Stimulated activated effector memory CD8-positive, alpha-beta T cell treated with anti-CD3 and anti-CD28 coated beads, Interleukin-12 subunit alpha, Interleukin-12 subunit beta, amount 100 ng/mL, for 72 hours (primary cell): ENCODE measurements at regions not wholly inside any gene's neighbourhood (a gene's known extent, or its start where the extent isn't known, plus 50 kb on each side); places are given as distances from the start of the nearest gene placed in this dataset.
"Not testable (repeated sequence)": the region's sequence is repeated elsewhere in the genome, so short reads cannot be mapped to it uniquely, and the experiment has no call there.

Source experiments
- ATAC-seq: fragments of 150-1000 bp; cut with Tn5 transposase; 2 replicates; pipeline ENCODE4 v1.10.0; 2021
- DNase-seq, 2 donors: peaks; one replicate each; pipeline ENCODE4 v3.0.0; 2021 to 2022; ENCODE audit warnings: low spot score in 2 of 2
- H3K27ac Mint-ChIP-seq: one replicate; pipeline ENCODE4 v1.8.0; 2022; ENCODE audit warnings: mild to moderate bottlenecking, mixed read lengths
- H3K36me3 Mint-ChIP-seq: one replicate; pipeline ENCODE4 v1.8.0; 2022; ENCODE audit warnings: mild to moderate bottlenecking, mixed read lengths
- H3K4me1 Mint-ChIP-seq: one replicate; pipeline ENCODE4 v1.8.0; 2022; ENCODE audit warnings: mixed read lengths
- H3K4me3 Mint-ChIP-seq: one replicate; pipeline ENCODE4 v1.8.0; 2022; ENCODE audit warnings: mild to moderate bottlenecking, mixed read lengths
- H3K9me3 Mint-ChIP-seq: one replicate; pipeline ENCODE4 v1.8.0; 2022; ENCODE audit warnings: mixed read lengths

- Mint-ChIP-seq H3K9me3 (peaks cover 2% of the 10 kb centered on the region), H3K36me3 (no peaks in the 10 kb centered on the region)
Measured at GRCh38 chrX:7690842-7691241, 152.1 kb upstream of the VCX start.

GRCh38 chrX:7689791-7690412, 153.1 kb upstream of the VCX start:
- no peak overlapping the region for H3K4me3 Mint-ChIP-seq
- no peaks in the 10 kb centered on the region for H3K36me3 Mint-ChIP-seq
- no peaks in the 10 kb centered on the region for H3K4me1 Mint-ChIP-seq
- H3K27ac Mint-ChIP-seq, result no peak overlapping the region
- ATAC-seq (no peak), DNase-seq (no peak)
- H3K9me3 Mint-ChIP-seq, result peaks cover 2% of the 10 kb centered on the region

More at GRCh38 chrX:7690842-7691241, 152.1 kb upstream of the VCX start:
- DNase-seq (no peak), ATAC-seq (no peak)
- H3K27ac Mint-ChIP-seq, result no peak overlapping the region
- no peak overlapping the region for H3K4me3 Mint-ChIP-seq
- no peaks in the 10 kb centered on the region for H3K4me1 Mint-ChIP-seq

GRCh38 chrX:7680181-7680580, 162.8 kb upstream of the VCX start:
- Mint-ChIP-seq H3K4me1 (no peaks in the 10 kb centered on the region), H3K9me3 (peaks cover 2% of the 10 kb centered on the region), H3K36me3 (no peaks in the 10 kb centered on the region), H3K4me3 (no peak overlapping the region), H3K27ac (no peak overlapping the region)
- ATAC-seq (no peak), DNase-seq (no peak)

GRCh38 chrX:7654316-7654715, 188.7 kb upstream of the VCX start:
- H3K27ac Mint-ChIP-seq, result no peak overlapping the region
- DNase-seq, result no peak
- no peaks in the 10 kb centered on the region for H3K4me1 Mint-ChIP-seq
- H3K9me3 Mint-ChIP-seq, result no peaks in the 10 kb centered on the region
- ATAC-seq, result no peak
- H3K36me3 Mint-ChIP-seq, result no peaks in the 10 kb centered on the region
- no peak overlapping the region for H3K4me3 Mint-ChIP-seq

GRCh38 chrX:7647831-7648230, 195.1 kb upstream of the VCX start:
- no peak overlapping the region for H3K4me3 Mint-ChIP-seq
- ATAC-seq (no peak), DNase-seq (no peak)
- H3K9me3 Mint-ChIP-seq, result no peaks in the 10 kb centered on the region
- H3K27ac Mint-ChIP-seq, result no peak overlapping the region
- no peaks in the 10 kb centered on the region for H3K4me1 Mint-ChIP-seq
- H3K36me3 Mint-ChIP-seq, result no peaks in the 10 kb centered on the region

GRCh38 chrX:7641141-7641540, 201.8 kb upstream of the VCX start:
- Mint-ChIP-seq H3K9me3 (no peaks in the 10 kb centered on the region), H3K36me3 (no peaks in the 10 kb centered on the region), H3K27ac (no peak overlapping the region), H3K4me3 (no peak overlapping the region), H3K4me1 (no peaks in the 10 kb centered on the region)
- DNase-seq (no peak), ATAC-seq (no peak)

- ATAC-seq (no peak), DNase-seq (no peak)
- Mint-ChIP-seq H3K4me1 (no peaks in the 10 kb centered on the region), H3K36me3 (no peaks in the 10 kb centered on the region), H3K9me3 (no peaks in the 10 kb centered on the region), H3K4me3 (no peak overlapping the region), H3K27ac (no peak overlapping the region)
Measured at GRCh38 chrX:7640392-7640791, 202.6 kb upstream of the VCX start.

GRCh38 chrX:7638078-7638710, 204.8 kb upstream of the VCX start:
- no peak for ATAC-seq
- Mint-ChIP-seq H3K9me3 (no peaks in the 10 kb centered on the region), H3K36me3 (no peaks in the 10 kb centered on the region), H3K4me1 (no peaks in the 10 kb centered on the region), H3K4me3 (no peak overlapping the region), H3K27ac (no peak overlapping the region)
- DNase-seq, result no peak

GRCh38 chrX:7637066-7637465, 205.9 kb upstream of the VCX start:
- Mint-ChIP-seq H3K9me3 (peaks cover 4% of the 10 kb centered on the region), H3K4me1 (no peaks in the 10 kb centered on the region), H3K4me3 (no peak overlapping the region), H3K27ac (no peak overlapping the region), H3K36me3 (no peaks in the 10 kb centered on the region)
- ATAC-seq (no peak), DNase-seq (no peak)

GRCh38 chrX:7635604-7636003, 207.4 kb upstream of the VCX start:
- Mint-ChIP-seq H3K27ac (no peak overlapping the region), H3K4me3 (no peak overlapping the region), H3K9me3 (peaks cover 4% of the 10 kb centered on the region), H3K4me1 (no peaks in the 10 kb centered on the region), H3K36me3 (no peaks in the 10 kb centered on the region)
- DNase-seq (no peak), ATAC-seq (no peak)

GRCh38 chrX:7620560-7620959, 222.4 kb upstream of the VCX start:
- DNase-seq (no peak), ATAC-seq (no peak)
- Mint-ChIP-seq H3K27ac (no peak overlapping the region), H3K4me1 (no peaks in the 10 kb centered on the region), H3K36me3 (no peaks in the 10 kb centered on the region), H3K9me3 (peaks cover 7% of the 10 kb centered on the region), H3K4me3 (no peak overlapping the region)

GRCh38 chrX:7617994-7618393, 225.0 kb upstream of the VCX start:
- Mint-ChIP-seq H3K4me3 (no peak overlapping the region), H3K9me3 (peaks cover 4% of the 10 kb centered on the region), H3K36me3 (no peaks in the 10 kb centered on the region), H3K4me1 (no peaks in the 10 kb centered on the region), H3K27ac (no peak overlapping the region)
- DNase-seq (no peak), ATAC-seq (no peak)

- H3K4me3 Mint-ChIP-seq, result no peak overlapping the region
- ATAC-seq (no peak), DNase-seq (no peak)
- no peaks in the 10 kb centered on the region for H3K9me3 Mint-ChIP-seq
- H3K27ac Mint-ChIP-seq, result no peak overlapping the region
- no peaks in the 10 kb centered on the region for H3K4me1 Mint-ChIP-seq
- no peaks in the 10 kb centered on the region for H3K36me3 Mint-ChIP-seq
Measured at GRCh38 chrX:7614616-7615015, 228.4 kb upstream of the VCX start.

- not testable (repeated sequence) for H3K27ac Mint-ChIP-seq, ATAC-seq, H3K36me3 Mint-ChIP-seq, DNase-seq, H3K9me3 Mint-ChIP-seq, H3K4me1 Mint-ChIP-seq, H3K4me3 Mint-ChIP-seq
Measured at GRCh38 chrX:7608625-7609024, 234.3 kb upstream of the VCX start.

- Mint-ChIP-seq H3K4me3 (no peak overlapping the region), H3K4me1 (no peaks in the 10 kb centered on the region), H3K9me3 (peaks cover 7% of the 10 kb centered on the region), H3K27ac (no peak overlapping the region), H3K36me3 (no peaks in the 10 kb centered on the region)
- no peak for DNase-seq
- no peak for ATAC-seq
Measured at GRCh38 chrX:7606039-7606652, 236.8 kb upstream of the VCX start.

- ATAC-seq (no peak), DNase-seq (no peak)
- Mint-ChIP-seq H3K4me1 (no peaks in the 10 kb centered on the region), H3K36me3 (no peaks in the 10 kb centered on the region), H3K27ac (no peak overlapping the region), H3K9me3 (peaks cover 7% of the 10 kb centered on the region), H3K4me3 (no peak overlapping the region)
Measured at GRCh38 chrX:7603387-7603786, 239.6 kb upstream of the VCX start.
